HG03439 (cell line): ENCODE measurements at regions not wholly inside any gene's neighbourhood (a gene's known extent, or its start where the extent isn't known, plus 50 kb on each side); places are given as distances from the start of the nearest gene placed in this dataset.

Experiments used
- ATAC-seq: cut with Tn5 transposase; IDR thresholded peaks from one replicate; pipeline ENCODE4 v1.9.1; 2021; ENCODE audit warnings: mild to moderate bottlenecking, moderate library complexity; ENCODE audit not compliant: unreplicated experiment

DNA sequence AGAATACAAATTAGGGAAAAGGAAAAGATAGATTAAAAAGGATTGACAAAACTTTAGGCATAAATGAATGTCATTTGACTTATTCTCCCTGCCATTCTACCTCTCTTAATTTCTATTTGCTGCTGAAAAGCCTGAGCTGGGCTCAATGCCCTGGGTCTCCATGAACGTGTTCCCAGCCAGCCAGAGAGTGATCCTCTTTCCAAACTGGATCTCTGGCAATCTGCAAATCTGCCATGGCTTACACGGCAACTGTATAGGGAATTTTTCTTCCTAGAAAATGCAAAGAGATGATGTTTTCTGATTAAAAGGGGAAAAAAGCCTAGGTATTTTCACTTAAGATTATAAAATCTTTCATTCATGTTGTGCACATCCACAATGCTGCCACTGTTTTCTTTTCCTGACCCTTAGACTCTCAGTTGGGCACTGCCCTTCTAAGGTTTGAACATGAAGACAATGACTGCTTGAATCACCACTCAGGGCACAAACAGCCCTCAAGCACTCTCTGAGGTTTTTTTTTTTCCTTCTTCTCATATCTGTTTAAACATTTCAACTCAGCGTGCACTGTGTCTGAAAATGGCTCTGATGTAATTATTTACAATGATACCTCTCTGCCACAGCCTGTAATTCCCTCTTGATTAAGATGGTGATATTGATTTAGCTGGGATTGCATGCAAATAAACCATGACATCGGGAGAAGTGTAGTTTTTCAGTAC, 60.3 kb downstream of the DACT1 start:
- no peak for ATAC-seq

DNA sequence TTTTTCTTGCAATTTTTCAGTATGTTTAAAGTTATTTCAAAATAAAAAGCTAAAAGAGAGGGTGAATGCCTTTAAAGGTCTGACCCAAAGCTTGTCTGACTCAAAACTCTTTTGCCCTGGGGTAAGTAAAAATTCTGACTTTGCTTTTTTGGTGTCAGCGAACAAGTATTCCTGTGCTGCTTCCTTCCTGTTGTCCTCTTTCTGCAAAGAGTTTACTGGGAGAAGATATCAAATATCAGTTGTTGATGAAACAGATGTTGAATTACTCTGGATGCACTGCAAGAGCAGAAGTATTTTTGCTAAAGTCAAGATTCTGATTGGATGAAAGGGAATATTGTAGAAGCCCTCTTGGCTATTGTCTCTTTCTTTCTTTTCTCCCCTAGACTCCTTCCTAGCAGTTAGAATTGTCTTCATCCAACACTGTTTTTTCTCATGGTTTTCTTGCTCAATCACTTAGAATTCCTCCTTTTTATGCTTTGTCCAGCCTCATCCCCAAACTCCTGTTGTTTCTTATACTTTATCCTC, 62.0 kb downstream of the DACT1 start:
- no peak for ATAC-seq

DNA sequence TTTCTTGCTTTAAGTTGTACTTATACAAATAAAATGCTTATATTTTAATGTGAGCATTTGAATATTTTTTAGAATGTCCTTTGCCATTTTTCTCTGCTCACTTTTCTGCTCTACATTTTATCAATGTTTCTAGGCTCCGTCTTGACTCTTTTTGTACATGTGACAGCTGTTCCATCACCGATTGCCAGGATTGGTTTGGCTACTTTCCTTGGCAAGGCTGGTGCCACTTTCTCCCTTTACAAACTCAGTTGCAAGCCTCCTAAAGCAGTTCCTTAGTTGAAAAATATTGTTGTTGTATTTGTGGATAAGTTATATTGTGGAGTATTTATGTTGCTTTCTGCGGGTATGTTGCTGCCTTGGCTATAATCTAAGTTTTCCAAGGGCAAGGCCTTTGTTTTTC, 63.4 kb downstream of the DACT1 start:
- no peak for ATAC-seq

DNA sequence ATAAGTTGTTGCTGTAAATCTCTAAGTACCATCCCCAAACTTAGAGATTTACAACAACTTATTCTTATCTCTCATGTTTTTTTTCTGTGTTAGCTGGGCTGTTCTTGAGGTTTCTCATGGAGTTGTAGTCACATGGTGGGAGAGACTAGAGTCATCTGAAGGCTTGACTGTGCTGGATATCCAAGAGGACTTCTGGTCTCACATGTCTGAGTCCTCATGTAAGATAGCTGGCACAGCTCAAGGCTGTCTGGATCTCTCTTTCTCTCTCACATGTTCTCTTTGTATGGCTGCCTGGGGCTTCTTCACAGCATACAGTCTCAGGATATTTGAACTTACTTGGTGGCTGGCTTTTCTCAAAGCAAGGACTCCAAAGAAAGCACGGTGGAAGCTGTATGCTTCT, 63.8 kb downstream of the DACT1 start:
- ATAC-seq: no peak

DNA sequence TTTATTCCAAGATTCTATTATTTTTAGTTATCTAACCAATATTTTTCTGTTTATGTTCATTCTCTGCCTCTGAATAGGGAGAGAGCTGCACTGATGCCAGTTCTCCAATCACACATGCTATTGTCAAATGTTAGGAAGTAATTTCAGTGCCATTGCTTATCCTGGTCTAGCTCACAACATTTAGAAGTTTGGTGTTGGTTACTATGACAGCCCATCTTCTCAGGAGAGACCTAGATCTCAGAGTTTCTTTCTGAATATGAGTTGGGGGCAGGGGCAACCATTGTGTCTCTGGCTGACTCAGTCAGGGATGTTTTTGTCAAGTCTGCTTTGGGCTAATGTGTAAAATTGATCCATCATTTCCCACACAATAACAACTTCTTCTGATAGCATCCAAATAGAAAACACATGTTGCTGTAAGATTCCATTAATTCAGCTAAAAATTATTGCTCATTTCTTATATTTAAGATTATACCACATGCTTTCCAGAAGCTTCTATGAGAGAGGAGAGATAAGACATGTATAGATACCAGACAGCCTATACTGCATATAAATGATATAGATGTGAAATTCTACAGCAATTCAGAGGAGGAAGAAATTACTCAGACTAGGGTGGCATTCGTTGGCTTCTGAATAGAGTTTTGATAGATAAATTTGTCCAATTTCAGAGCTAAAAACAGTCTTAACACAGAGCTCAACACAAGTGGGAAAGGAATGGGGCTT, 64.8 kb downstream of the DACT1 start:
- no peak for ATAC-seq

DNA sequence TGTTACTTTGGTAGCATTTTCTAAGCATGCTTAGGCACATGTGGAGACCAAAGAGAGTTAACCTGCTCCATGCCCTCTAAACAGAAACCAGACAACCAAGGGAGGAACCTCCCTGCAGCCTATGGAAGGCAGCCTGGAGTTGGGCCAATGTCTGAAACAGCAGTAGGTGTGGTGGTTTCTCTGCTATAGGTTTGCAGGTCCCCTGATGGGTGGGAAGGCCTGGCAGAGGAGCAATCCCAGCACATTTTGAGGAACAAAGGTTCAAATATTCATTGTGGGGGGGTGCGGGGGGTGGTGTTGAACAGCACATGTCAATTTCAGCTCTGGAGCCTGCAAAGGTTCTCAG, 65.4 kb downstream of the DACT1 start:
- ATAC-seq: no peak

DNA sequence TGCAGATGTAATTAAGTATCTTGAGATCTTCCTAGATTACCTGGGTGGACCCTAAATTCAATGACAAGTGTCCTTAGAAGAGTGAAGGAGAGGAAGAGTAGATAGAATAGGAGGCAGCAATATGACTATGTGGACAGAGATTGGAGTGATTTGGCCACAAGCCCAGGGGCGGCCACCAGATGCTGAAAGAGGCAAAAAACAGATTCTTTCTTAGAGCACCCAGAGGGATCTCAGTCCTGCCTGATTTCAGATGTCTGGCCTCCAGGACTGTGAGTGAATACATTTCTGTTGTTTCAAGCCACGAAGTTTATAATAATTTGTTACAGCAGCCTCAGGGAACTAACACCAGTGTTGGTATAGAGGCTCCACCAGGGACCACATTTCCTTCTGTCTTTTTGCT, 67.3 kb downstream of the DACT1 start:
- no peak for ATAC-seq

DNA sequence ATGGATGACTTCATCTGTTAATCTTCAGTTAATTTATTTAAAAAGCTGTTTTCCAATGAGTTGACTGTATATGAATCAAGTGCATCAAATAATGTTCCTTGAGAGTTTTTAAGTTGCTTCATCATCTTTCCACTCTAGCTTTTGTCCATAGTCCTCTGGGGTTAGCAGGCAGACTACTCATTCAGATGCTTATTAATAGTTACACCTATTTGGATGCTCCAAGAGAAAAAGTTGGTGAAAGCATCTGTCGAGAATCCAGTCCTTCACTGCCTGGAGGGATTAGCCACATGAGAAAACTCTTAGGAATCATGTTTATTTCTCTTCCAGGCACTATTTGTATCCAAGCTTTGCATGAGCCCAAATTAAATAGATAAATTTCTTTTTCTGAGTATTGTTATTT, 70.2 kb downstream of the DACT1 start:
- ATAC-seq: no peak

DNA sequence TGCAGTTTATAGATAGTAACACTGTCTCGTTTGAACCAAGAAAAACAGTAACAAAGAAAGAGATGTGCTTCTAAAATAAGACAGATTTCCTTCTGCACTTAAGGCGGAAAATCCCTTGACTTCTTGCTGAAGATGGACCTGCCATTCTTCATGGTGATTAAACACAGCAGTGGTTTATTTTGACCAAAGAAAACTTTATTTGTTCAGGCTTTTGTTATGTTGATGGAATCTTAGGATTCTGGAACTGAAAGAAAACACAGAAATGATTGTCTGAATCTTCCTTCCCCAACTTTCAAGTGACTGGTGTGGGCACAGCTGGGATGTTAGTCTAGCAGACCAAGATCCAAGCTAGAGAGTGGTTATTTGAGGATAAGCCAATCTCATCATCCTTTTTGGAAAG, 72.2 kb downstream of the DACT1 start:
- no peak for ATAC-seq

DNA sequence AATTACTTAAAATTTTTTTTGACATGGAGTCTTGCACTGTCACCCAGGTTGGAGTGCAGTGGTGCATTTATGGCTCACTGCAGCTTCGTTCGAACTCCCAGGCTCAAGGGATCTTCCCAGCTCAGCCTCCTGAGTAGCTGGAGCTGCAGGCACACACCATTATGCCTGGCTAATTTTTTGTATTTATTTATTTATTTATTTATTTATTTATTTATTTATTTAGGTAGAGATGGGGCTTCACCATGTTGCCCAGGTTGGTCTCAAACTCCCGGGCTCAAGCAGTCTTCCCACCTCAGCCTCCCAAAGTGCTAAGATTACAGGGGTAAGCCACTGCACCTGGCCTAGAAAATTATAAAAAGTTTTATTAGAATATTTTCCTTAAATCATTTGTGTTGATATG, 73.6 kb downstream of the DACT1 start:
- ATAC-seq: no peak

DNA sequence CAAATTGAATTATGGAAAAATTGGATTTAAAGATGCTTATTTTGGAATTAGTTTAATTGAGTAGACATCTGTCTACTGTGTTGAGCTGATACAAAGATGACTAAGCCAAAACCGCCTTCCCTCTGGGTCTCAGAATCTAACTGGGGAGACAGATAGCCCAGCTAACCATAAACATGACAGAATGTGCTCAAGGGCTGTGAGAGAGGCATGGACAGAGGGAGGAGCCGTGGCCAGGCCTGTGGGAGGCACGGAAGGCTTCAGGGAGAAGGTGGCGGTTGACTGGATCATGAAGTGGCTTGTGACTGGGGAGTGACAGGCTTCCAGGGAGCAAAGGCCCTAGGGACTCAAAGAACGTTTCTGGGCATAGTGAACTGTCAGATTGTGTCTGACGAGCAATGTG, 74.6 kb downstream of the DACT1 start:
- no peak for ATAC-seq

DNA sequence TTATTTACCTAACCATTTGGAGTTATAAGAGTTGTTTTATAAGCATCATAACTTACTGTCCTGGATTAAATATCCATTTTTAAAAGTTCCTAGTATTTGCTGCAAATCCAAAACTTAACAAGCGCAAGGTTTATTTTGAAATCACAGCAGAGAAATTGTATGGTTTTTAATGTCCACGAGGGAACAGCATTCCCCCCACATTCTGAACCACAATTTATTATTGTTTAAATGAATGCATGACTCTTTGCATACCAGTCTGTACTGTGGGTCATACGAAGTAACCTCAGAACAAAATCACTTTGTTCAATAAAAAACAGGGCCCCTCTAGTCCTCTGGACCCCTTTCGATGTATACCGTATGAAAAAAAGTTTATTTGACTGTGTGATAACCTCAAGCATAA, 75.9 kb downstream of the DACT1 start:
- ATAC-seq: no peak

DNA sequence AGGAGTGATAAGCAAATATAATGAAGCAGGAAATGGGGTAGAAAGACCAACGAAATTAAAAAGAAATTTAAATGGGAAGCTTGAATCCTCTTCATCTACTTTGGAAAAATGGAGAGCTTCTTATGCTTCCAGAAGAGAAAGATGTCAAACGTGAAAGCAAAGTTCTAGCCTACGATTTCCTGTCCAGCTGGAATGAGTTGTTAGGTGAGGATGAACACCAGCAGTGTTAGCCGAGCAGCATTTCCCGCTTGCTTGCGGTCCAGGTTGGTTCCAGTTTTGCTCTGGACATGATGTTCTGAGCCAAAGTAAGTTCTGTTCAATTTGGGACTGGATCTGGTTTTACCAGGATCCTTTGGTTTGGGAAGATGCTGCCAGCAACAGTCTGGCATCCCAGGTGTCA, 78.9 kb downstream of the DACT1 start:
- no peak for ATAC-seq

DNA sequence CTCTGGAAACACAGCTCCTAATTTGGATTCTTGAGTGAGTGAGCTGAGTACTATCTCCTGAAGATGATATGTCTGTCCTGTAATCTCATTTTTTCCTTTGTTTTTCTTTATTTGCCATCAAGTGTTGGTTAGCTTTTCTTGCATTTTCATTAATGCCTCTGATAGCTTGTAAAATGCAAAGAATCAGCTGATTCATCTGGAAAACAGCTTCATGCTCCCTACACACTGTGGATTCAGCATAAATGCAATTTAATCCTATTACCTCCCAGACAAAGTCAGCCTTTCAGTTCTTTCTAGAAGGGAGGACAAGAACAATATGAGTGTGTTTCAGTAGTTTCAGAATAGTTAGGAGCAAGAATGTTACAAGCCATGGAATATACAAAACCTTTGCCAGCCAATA, 79.4 kb downstream of the DACT1 start:
- ATAC-seq: no peak

DNA sequence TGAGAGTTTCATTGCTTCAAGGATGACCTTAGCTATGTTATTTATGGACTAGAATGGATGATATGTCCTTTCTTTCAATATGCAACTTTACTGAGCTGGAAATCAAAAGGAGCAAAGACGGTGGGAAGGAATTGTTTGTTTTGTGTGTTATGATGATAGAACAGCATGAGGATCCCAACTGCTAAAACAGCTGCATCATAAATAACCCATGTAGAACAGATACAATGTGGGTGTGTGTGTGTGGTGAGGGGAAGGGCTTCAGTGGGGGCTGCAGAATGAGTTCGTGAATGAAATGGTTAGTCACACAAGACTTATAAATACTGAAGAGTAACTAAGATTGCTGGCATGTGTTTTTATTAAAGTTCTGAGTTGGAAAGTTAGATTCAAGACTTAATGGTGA, 80.1 kb downstream of the DACT1 start:
- ATAC-seq: no peak

DNA sequence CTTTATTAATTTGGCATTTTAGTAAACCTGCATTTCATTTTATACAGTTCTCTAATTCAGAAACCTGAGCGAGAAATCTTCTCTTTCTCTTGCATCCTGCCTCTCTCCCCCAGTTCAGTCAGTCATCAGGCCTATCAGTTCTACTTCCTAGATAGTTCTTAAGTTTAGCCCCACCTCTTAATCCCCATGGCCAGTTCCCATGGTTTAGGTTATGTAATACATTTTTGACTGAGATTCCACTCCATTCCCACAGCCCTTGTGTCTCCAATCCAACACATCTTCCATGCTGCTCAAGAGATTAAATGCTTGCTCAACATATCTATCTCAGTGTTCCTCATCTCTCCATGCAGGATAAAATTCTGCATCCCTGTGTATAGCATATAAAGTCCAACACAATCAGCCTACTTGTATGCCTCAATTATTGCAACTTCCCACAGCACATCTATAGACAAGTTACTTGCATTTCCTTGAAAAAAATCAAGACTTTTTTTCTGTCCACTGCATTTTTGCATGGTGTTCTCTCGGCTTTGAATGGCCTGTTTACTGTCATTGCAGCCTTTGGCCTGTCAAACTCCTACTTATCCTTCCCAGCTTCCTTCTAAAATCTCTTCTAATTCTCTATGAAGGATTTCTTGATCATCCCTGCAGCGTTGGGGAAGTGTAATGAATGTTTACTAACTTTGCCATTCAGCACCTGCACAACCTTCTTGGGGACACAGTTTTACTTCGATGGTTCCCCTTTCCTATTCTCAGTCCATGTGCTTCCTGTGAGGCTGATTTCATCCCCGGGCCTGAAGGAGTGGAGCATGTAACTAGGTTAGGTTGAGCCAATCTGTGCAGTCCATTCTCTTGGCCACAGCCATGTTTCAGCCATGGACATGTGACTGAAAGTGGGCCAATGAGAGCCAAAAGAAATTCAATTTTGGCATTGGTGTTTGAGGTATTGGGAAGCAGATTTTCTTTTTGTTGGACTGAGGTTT, 80.8 kb downstream of the DACT1 start:
- no peak for ATAC-seq

DNA sequence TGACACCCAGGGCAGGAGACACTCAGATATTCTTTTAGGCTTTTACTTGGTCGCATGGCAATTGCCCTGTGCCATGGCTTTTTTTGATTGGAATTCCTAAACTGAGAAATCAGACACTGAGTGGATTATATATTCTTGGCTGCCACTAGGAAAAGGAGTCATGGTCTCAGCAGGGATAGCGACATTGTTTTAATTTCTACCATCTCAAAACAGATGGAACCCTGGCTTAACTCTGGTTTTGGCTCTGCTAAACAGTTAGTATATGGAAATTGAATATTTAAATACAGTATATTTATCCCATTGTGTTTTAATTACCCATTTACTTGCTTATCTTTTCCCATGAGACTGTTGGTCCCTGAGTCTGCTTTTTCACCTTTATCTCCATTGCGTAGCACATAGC, 84.0 kb downstream of the DACT1 start:
- ATAC-seq: no peak

DNA sequence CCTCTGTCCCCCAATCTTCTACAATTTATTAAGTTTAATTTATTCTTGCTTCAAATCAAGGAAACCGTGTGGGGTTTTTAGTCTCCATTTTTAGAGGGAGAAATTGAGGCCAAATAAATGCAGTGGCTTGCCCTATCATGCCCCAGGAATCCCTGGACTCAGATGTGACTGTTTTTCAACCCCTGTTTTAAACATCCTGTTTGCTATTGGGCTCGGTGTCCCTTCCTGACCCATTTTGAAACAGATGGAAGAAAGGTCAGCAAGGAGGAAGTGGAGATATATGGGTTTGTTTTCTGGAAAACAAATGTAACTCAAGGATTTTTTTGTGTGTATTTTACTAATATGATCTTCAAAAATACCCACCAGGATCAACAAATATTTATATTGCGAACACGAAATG, 84.7 kb downstream of the DACT1 start:
- ATAC-seq: no peak

DNA sequence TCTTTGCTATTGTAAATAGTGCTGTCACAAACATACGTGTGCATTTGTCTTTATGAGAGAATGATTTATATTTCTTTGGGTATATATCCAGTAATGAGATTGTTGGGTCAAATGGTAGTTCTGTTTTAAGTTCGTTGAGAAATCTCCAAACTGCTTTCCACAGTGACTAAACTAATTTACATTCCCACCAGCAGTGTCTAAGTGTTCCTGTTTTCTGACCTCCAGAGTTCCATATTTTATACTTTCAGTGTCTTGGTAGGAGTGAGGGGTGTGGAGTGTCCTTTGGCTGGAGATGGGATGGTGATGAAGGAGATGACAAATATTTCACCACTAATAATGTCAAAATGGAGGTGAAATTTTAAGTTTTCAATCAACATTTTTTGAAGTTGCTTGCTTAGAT, 86.4 kb downstream of the DACT1 start:
- ATAC-seq: no peak

DNA sequence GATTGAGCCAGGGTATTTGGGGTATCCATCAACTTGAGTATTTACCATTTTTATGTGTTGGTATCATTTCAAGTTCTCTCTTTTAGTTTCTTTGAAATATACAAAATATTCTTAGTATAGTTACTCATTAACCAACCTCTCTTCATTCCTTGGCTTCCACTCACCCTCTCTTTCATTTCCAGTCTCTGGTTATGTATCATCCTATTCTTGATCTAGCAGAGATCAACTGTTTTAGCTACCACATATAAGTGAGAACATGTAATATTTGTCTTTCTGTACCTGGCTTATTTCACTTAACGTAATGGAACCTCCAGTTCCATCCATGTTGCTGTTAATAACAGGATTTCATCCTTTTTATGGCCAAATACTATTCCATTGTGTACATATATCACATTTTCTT, 86.9 kb downstream of the DACT1 start:
- no peak for ATAC-seq

DNA sequence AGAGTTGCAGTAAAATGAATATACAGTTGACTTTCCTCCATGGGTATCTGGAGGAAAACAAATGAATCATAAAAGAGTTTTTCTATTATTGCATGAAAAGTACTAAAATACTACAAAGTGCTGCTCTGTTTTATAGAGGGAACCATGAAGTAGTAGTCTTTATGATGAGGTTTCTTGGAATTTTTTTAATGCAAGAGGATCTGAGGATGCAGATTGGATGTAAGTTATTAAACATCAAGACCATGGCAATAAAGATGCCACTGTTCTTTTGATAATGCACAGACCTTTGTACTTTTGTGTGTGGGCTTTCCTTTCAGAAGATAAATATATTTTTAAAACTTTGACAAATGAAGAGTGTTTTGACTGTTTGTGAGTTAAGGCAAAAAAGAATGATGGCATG, 87.5 kb downstream of the DACT1 start:
- no peak for ATAC-seq

DNA sequence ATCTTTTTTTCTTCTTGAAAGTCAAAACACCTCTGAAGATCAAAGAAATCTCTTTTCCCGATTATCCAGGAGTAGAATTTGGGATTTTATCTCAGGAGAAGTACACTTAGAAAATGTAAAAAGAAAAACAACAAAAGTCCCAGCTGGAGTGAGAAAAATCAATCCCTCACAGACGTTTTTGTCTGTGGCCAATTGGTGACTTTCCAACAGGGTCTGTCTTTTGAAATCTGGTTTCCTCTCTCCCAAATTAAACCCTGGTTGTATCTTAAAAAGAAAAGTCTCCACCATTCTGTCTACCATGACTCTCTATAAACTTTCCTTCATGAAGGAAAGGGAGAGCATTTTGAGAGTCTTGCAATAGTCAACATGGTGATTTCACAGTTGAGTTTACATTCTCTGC, 88.1 kb downstream of the DACT1 start:
- no peak for ATAC-seq
